H9 (cell line): ENCODE measurements at regions not wholly inside any gene's neighbourhood (a gene's known extent, or its start where the extent isn't known, plus 50 kb on each side); places are given as distances from the start of the nearest gene placed in this dataset.

Experiments
- DNase-seq: peaks from one replicate; pipeline ENCODE4 v3.0.0-alpha.2; 2017
- H2AFZ ChIP-seq: one replicate; pipeline ENCODE4 v1.6.1; 2013; ENCODE audit warnings: mild to moderate bottlenecking, low read length, control low read depth, moderate library complexity
- H2AK5ac ChIP-seq: 2 replicates; pipeline ENCODE4 v1.6.1; 2013; ENCODE audit warnings: low read length, control low read depth, mixed read lengths; ENCODE audit not compliant: insufficient read length
- H2BK120ac ChIP-seq: one replicate; pipeline ENCODE4 v1.6.1; 2013; ENCODE audit warnings: low read depth, mild to moderate bottlenecking, low read length, control low read depth, inconsistent platforms; ENCODE audit not compliant: poor library complexity, severe bottlenecking
- H2BK12ac ChIP-seq: 2 replicates; pipeline ENCODE4 v1.6.1; 2013; ENCODE audit warnings: low read length, control low read depth, mixed read lengths, low read depth; ENCODE audit not compliant: insufficient read length
- H2BK15ac ChIP-seq: 2 replicates; pipeline ENCODE4 v1.6.1; 2013; ENCODE audit warnings: low read depth, low read length, control low read depth
- H2BK20ac ChIP-seq: one replicate; pipeline ENCODE4 v1.6.1; 2013; ENCODE audit warnings: low read depth, mild to moderate bottlenecking, low read length, control low read depth, inconsistent platforms; ENCODE audit not compliant: poor library complexity, severe bottlenecking
- H2BK5ac ChIP-seq: 2 replicates; pipeline ENCODE4 v1.6.1; 2013; ENCODE audit warnings: low read length, control low read depth, mixed read lengths; ENCODE audit not compliant: insufficient read length
- H3K14ac ChIP-seq: 2 replicates; pipeline ENCODE4 v1.6.1; 2013; ENCODE audit warnings: low read length, control low read depth; ENCODE audit not compliant: insufficient read depth
- H3K18ac ChIP-seq: 2 replicates; pipeline ENCODE4 v1.6.1; 2013; ENCODE audit warnings: low read depth, mild to moderate bottlenecking, mixed read lengths, low read length, control low read depth; ENCODE audit not compliant: insufficient read length
- H3K23ac ChIP-seq: 2 replicates; pipeline ENCODE4 v1.6.1; 2013; ENCODE audit warnings: low read length, control low read depth, mixed read lengths, low read depth; ENCODE audit not compliant: insufficient read length
- H3K23me2 ChIP-seq: 2 replicates; pipeline ENCODE4 v1.6.1; 2013; ENCODE audit warnings: low read depth, mild to moderate bottlenecking, mixed read lengths, low read length, control low read depth; ENCODE audit not compliant: insufficient read length, poor library complexity, severe bottlenecking
- H3K27ac ChIP-seq: 2 replicates; pipeline ENCODE4 v1.5.1; 2013; ENCODE audit warnings: low read length, control low read depth, mixed read lengths, low read depth; ENCODE audit not compliant: insufficient read length
- H3K27me3 ChIP-seq: 2 replicates; pipeline ENCODE4 v1.6.1; 2013; ENCODE audit warnings: low read length, control low read depth, inconsistent platforms; ENCODE audit not compliant: insufficient read depth
- H3K4ac ChIP-seq: 2 replicates; pipeline ENCODE4 v1.6.1; 2013; ENCODE audit warnings: low read depth, mild to moderate bottlenecking, control low read depth, inconsistent platforms, low read length, moderate library complexity
- H3K4me1 ChIP-seq: 2 replicates; pipeline ENCODE4 v1.6.1; 2013; ENCODE audit warnings: low read length, control low read depth, inconsistent platforms; ENCODE audit not compliant: insufficient read depth
- H3K4me2 ChIP-seq: 2 replicates; pipeline ENCODE4 v1.6.1; 2013; ENCODE audit warnings: low read length, control low read depth, mixed read lengths; ENCODE audit not compliant: insufficient read length, insufficient read depth
- H3K56ac ChIP-seq: 2 replicates; pipeline ENCODE4 v1.6.1; 2013; ENCODE audit warnings: low read depth, mild to moderate bottlenecking, mixed read lengths, low read length, control low read depth; ENCODE audit not compliant: insufficient read length
- H3K79me1 ChIP-seq: 2 replicates; pipeline ENCODE4 v1.6.1; 2013; ENCODE audit warnings: low read depth, mild to moderate bottlenecking, moderate library complexity, low read length, control low read depth, inconsistent platforms; ENCODE audit not compliant: insufficient read depth, poor library complexity, severe bottlenecking
- H3K79me2 ChIP-seq: 2 replicates; pipeline ENCODE4 v1.6.1; 2013; ENCODE audit warnings: low read length, control low read depth, inconsistent platforms; ENCODE audit not compliant: insufficient read depth
- H3K9ac ChIP-seq: 2 replicates; pipeline ENCODE4 v1.6.1; 2013; ENCODE audit warnings: low read length, control low read depth, mixed read lengths; ENCODE audit not compliant: insufficient read length; ENCODE audit errors: extremely low read depth
- H3K9me3 ChIP-seq: one replicate; pipeline ENCODE4 v1.6.1; 2013; ENCODE audit warnings: low read depth, low read length, inconsistent platforms; ENCODE audit not compliant: control insufficient read depth
- H3T11ph ChIP-seq: one replicate; pipeline ENCODE4 v1.6.1; 2013; ENCODE audit warnings: mild to moderate bottlenecking, low read length, control low read depth, inconsistent platforms
- H4K20me1 ChIP-seq: one replicate; pipeline ENCODE4 v1.6.1; 2013; ENCODE audit not compliant: control insufficient read depth, insufficient read length, insufficient read depth
- H4K5ac ChIP-seq: 2 replicates; pipeline ENCODE4 v1.6.1; 2013; ENCODE audit warnings: low read depth, mild to moderate bottlenecking, mixed read lengths, low read length, control low read depth; ENCODE audit not compliant: insufficient read length
- H4K8ac ChIP-seq: replicated peaks from 2 replicates; pipeline ENCODE4 v1.6.1; 2013; ENCODE audit warnings: low read length, control low read depth, mixed read lengths, low read depth; ENCODE audit not compliant: insufficient read length
- H4K91ac ChIP-seq: 2 replicates; pipeline ENCODE4 v1.6.1; 2013; ENCODE audit warnings: low read depth, mild to moderate bottlenecking, moderate library complexity, mixed read lengths, low read length, control low read depth; ENCODE audit not compliant: insufficient read length
- H3K27ac Mint-ChIP-seq, 3 experiments: 2 replicates in 2 of 3; 3 replicates in 1 of 3; pipeline ENCODE4 v1.8.0; 2020 to 2021; ENCODE audit warnings: mixed read lengths in 3 of 3, mild to moderate bottlenecking in 1 of 3, moderate library complexity in 1 of 3
- H3K27me3 Mint-ChIP-seq: 2 replicates; pipeline ENCODE4 v1.8.0; 2021; ENCODE audit warnings: low read depth, mild to moderate bottlenecking, moderate library complexity, mixed read lengths
- H3K36me3 Mint-ChIP-seq, 3 experiments: 2 replicates in 2 of 3; 3 replicates in 1 of 3; pipeline ENCODE4 v1.8.0; 2020 to 2021; ENCODE audit warnings: low read depth in 3 of 3, mixed read lengths in 3 of 3; ENCODE audit not compliant: insufficient read depth in 1 of 3
- H3K4me1 Mint-ChIP-seq, 2 experiments: 2 replicates each; pipeline ENCODE4 v1.8.0; 2020; ENCODE audit warnings: mixed read lengths in 2 of 2
- H3K4me3 Mint-ChIP-seq, 2 experiments: 2 replicates in 1 of 2; 3 replicates in 1 of 2; pipeline ENCODE4 v1.8.0; 2020 to 2021; ENCODE audit warnings: mild to moderate bottlenecking in 2 of 2, mixed read lengths in 2 of 2, moderate library complexity in 1 of 2
- H3K9me3 Mint-ChIP-seq, 2 experiments: 2 replicates in 1 of 2; 3 replicates in 1 of 2; pipeline ENCODE4 v1.8.0; 2020; ENCODE audit warnings: mild to moderate bottlenecking in 2 of 2, mixed read lengths in 2 of 2, moderate library complexity in 1 of 2
- WGBS: extraction: QIAGEN DNeasy Blood & Tissue Kit; methylation state at CpG from one replicate; pipeline ENCODE4 v1.1.7; 2013; ENCODE audit warnings: missing lambda C conversion rate, low lambda C conversion rate, mixed read lengths; ENCODE audit not compliant: insufficient read length; ENCODE audit errors: extremely low coverage; 5-methylcytosine and 5-hydroxymethylcytosine counted together
- TF ChIP-seq, protein P1 (sequence below): fragments of 200-600 bp; sonication (generic); conservative IDR thresholded peaks from 3 replicates; pipeline ENCODE4 v1.8.0; 2021; ENCODE audit warnings: antibody characterized with exemption, mild to moderate bottlenecking

DNA sequence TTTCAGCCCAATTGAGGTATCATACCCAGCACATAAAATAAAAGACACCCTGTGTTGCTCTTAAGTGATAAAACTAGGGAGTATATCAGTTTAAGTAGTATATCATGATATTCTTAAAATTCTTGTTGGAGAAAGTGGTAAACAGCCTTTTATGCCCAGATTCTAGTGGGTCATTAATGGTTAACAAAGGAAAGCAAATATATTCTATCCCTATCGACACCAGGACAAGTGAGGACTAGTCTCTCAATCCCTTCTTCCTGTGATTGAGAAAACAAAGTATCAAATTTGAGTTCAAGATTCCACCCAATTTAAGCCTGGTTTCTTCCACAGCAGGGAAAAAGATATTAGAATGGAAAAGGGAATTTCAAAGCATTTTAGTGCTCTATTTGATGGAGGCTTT, 142.4 kb upstream of the IL12A start:
- Histone ChIP-seq H3K27ac (no peak overlapping the region), H2BK12ac (no peak overlapping the region), H4K8ac (no peak overlapping the region), H3K23me2 (no peaks in the 10 kb centered on the region), H3K9me3 (no peaks in the 10 kb centered on the region), H2BK15ac (no peak overlapping the region), H3K23ac (no peak overlapping the region), H3K18ac (no peak overlapping the region), H3K27me3 (no peaks in the 10 kb centered on the region), H3K4me2 (no peak overlapping the region), H3K79me2 (peaks cover 2% of the 10 kb centered on the region; the same call in 1 of the 2 replicates), H2AK5ac (no peak overlapping the region), H2BK120ac (no peak overlapping the region), H4K5ac (no peak overlapping the region), H3K4me1 (no peaks in the 10 kb centered on the region; the same call in 1 of the 2 replicates), H3K79me1 (no peaks in the 10 kb centered on the region), H3K56ac (no peak overlapping the region), H3T11ph (no peak overlapping the region), H4K20me1 (no peaks in the 10 kb centered on the region), H3K9ac (no peak overlapping the region), H3K14ac (no peak overlapping the region), H4K91ac (no peak overlapping the region), H3K4ac (no peak overlapping the region), H2BK20ac (no peak overlapping the region), H2AFZ (no peak overlapping the region), H2BK5ac (no peak overlapping the region)
- no peak overlapping the region; a peak in 1 of 7 replicates for H3K27ac Mint-ChIP-seq
- peaks cover 18 to 20% of the 10 kb centered on the region in 2 experiments for H3K4me1 Mint-ChIP-seq
- H3K36me3 Mint-ChIP-seq = peaks cover 2 to 20% (median 13%) of the 10 kb centered on the region in 3 experiments; a peak in 6 of 7 replicates
- no peaks in the 10 kb centered on the region for H3K27me3 Mint-ChIP-seq
- no peak for DNase-seq
- TF ChIP-seq, protein P1, sequence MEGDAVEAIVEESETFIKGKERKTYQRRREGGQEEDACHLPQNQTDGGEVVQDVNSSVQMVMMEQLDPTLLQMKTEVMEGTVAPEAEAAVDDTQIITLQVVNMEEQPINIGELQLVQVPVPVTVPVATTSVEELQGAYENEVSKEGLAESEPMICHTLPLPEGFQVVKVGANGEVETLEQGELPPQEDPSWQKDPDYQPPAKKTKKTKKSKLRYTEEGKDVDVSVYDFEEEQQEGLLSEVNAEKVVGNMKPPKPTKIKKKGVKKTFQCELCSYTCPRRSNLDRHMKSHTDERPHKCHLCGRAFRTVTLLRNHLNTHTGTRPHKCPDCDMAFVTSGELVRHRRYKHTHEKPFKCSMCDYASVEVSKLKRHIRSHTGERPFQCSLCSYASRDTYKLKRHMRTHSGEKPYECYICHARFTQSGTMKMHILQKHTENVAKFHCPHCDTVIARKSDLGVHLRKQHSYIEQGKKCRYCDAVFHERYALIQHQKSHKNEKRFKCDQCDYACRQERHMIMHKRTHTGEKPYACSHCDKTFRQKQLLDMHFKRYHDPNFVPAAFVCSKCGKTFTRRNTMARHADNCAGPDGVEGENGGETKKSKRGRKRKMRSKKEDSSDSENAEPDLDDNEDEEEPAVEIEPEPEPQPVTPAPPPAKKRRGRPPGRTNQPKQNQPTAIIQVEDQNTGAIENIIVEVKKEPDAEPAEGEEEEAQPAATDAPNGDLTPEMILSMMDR = no peak
- peaks cover 7 to 21% of the 10 kb centered on the region in 2 experiments; a peak in 4 of 5 replicates for H3K9me3 Mint-ChIP-seq
- H3K4me3 Mint-ChIP-seq = no peak overlapping the region
- WGBS = no CpG with 5 or more reads among the region's 1 CpG
